Forelimb muscle (tissue), 1 donor: ENCODE measurements at regions not wholly inside any gene's neighbourhood (a gene's known extent, or its start where the extent isn't known, plus 50 kb on each side); places are given as distances from the start of the nearest gene placed in this dataset.
"Not testable (repeated sequence)": the region's sequence is repeated elsewhere in the genome, so short reads cannot be mapped to it uniquely, and the experiment has no call there.

Experiments
- DNase-seq: peaks from one replicate; pipeline ENCODE4 v3.0.0-alpha.2; 2013; ENCODE audit warnings: low read depth

DNA sequence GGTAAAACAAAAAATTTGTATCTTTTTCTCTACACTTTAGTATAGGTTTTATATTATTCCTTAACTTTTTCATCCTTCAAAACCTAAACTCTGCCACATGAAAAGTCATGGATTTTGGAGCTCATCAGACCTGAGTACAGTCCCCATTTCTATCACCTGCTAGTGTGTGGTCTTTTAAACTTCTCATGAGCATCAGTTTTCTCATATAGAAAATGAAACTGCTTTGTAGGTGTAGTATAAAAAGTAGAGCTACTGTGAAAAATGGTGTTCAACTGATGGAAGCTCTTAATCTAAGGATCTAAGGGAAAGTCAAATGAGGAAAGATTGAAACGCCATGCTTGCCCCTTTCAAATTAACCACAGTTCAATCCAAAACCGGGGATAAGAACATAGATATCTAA, 686.5 kb downstream of the MECOM start:
- DNase-seq: no peak

DNA sequence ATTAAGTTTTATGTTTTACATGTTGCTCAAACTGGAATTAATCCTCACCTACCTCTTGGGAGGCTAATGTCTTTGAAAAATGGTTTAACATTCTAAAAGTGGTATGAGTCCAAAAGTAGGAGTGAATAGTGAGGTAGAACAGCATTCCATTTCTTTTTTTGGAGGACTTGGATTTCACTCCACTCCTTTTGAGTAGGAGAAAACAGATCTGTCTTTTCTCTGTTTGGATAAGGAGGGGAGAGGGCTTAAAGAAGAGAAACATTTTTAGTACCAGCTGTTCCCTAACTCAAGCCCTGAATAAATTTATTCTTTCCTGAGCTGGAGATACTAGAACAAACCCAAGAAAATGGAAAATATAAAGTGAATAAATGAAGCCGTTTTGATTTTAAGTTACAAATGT, 687.9 kb downstream of the MECOM start:
- no peak for DNase-seq

DNA sequence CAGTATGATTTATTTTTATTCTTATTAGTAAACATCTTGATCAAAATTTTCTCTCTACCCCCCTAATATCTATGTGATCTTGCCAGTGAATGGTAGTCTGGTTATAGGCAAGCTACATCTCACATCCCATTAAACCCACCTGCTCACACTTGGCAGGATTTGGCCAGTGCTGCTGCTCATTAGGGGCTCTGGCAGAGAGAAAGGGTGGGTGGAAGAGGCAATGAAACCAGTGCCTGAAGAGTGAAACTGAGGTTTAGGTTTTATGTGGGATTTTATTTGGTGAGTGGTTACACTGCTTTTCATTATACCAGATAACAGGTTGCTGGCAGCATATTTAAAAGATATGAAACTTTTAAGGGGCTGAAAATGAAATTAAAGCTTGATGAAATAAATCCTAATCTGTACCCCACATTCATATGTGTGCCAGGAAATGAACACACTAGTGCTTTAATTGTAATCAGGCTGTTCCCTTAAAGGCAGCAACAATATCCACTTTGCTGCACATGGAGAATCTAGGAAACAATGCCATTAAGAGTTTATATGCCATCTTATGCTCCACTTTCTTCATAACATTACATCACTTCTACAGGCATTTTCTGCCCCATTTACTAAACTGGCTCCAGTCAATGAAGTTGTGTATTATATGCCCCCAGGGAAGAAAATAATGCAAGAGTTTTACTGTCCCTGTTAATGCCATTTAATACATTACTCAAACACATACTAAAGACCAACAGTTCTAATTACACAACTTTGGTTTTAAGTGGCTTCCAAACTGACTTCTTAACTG, 688.7 kb downstream of the MECOM start:
- DNase-seq: no peak

DNA sequence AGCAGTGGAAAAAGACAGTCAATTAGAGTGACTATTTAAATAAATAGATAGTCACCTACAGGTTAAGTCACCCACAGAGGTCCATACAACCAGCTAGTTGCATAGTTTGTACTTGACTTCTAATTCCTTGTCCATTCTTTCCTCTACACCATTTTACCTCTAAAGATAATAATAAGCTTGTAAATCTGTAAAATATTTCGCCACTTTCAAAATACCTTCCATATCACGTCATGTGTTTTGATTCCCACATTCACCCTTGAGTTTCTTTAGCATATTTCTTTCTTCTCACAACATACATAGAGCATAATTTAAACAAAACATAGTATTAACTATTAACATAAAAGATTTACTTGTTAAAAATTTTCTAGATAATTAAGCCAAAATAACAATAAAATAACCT, 689.6 kb downstream of the MECOM start:
- no peak for DNase-seq

DNA sequence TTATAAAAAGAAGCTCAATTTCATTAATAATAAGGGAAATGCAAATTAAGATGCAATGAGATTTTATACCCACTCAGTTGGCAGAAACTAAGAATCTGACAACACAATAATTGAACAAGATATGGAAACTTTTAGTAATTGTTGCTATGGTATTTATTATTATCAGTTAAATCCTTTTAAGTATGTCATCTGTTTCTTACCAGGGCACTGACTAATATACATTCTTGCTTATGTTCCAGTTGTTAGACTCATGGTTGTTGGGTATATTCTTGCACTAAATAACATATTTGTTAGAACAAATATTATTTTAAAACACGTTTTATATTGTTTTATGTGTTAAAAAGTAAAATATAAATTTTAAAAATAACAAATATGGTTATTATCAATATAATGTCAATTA, 690.3 kb downstream of the MECOM start:
- no peak for DNase-seq

DNA sequence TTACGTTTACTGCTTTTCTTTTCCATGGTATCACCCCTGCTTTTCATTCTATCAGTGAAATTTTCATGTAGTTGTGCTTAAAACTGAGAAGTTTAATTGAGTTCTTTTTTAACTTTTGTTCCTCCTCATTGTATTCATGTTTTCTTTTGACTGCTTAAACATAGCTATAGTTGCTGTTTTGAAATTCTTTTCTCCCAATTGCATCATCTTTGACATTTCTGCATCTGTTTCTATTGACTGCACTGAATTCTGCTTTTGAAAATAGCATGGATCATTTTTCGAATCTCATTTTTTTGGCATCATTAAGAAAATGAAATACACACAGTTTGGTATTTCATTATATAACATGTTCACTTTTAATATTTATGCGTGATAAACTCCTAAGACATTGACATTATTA, 694.9 kb downstream of the MECOM start:
- no peak for DNase-seq

DNA sequence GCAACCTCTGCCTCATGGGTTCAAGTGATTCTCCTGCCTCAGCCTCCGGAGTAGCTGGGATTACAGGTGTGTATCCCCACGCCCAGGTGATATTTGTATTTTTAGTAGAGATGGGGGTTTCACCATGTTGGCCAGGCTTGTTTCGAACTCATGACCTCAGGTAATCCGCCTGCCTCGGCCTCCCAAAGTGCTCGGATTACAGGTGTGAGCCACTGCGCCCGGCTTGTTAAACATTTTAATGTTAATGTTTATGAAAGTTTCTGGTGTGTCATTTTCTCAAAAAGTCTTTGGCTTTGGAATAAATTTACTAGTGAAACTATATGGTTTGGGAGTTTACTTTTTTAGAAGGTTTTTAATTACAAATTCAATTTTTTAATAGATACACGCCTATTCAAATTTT, 698.8 kb downstream of the MECOM start:
- DNase-seq: no peak

DNA sequence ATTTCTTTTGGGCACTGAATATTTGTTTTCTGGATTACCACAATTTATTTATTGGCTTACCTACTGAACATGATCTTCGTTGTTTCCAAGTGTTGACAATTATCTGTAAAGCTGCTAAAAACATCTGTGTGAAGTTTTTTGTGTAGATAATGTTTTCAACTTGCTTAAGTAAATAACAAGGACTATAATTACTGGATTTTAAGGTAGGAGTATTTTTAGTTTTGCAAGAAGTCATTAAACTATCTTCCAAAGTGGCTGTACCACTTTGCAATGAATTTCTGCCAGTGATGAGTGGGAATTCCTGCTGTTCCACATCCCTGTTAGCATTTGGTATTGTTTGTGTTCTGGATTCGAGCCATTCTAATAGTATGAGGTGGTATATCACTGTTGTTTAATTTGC, 702.2 kb downstream of the MECOM start:
- no peak for DNase-seq

DNA sequence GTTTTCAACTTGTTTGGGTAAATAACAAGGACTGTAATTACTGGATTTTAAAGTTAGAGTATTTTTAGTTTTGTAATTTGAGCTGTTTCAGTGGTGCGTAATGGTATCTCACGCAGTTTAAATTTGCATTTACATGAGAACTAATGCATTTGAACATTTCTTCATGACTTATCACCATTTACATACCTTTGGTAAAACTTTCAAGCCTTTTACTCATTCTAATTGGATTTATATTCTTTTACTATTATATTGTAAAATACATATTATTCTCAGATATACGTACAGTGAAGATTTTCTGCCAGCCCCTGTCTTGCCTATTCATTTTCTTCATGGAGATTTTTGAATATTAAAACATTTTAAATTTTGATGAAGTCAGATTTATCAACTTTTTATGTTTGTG, 703.8 kb downstream of the MECOM start:
- no peak for DNase-seq

DNA sequence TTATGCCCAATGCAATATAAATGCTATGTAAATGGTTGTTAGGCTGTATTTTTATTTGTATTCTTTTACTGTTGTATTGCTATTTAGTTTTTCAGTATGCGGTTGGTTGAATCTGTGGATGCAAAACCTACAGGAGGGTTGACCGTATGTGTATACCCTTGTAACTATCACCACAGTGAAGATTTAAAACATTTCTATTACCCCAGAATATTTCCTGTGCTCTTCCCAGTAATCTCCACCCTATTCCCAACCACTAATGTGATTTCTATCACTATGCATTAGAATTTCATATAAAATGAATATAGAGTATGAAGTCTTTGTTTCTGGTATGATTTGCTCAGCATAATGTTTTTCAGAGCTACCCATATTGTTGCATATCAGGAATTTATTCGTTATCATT, 705.0 kb downstream of the MECOM start:
- DNase-seq: no peak

DNA sequence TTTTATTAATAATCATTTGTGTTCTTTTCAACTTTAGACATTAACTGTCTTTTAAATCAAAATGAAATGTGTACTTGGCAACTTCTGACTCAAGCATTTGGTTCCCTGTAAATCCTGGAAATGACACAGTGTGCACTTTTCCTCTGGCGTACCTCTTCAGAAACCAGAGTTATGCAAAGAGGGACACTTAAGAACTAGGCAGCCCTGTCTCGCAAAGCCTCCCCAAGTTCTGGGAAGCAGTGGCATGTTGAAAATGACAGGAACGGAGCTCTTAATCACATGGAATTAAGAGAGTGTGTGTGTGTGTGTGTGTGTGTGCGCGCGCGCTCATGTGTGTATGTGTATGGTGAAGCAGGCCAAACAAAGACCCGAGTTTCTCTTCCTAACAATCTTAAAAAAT, 707.4 kb downstream of the MECOM start:
- no peak for DNase-seq

DNA sequence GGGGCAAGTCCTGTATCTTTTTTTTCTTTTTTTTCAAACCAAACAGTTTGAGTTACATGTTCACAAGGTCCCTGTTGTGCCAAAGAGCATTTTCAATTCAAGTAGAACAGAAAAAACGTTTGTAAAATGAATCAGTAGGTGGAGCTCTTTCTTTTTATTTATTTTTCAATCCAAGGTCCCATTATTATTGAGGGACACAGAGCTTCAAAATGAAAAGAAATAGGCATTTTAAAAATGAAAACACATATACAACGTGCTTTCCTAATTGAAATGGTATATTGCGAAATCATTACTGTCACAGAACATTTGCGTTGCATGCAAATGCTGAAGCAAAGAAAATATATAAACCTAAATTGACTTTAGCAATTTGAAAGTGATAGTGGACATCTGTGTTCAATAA, 711.0 kb downstream of the MECOM start:
- no peak for DNase-seq

DNA sequence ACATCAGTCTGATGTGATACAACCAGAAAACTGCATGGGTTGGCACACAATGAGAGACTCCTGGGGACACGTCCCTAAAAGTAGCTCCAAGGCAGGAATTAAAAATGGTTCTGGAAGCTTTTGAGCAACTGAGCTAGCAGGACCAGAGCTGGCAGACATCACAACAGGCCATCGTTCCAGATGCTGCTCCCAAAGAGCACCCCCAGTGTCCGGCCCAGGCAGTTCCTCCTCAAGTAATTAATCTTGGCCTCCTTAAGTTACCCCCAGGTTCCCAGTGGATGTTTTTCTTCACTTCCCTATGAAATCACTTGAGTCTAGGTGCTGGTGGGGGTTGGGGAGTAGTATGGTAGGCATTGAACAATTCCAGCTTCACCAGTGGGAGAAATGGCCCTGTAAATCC, 711.6 kb downstream of the MECOM start:
- DNase-seq: no peak

DNA sequence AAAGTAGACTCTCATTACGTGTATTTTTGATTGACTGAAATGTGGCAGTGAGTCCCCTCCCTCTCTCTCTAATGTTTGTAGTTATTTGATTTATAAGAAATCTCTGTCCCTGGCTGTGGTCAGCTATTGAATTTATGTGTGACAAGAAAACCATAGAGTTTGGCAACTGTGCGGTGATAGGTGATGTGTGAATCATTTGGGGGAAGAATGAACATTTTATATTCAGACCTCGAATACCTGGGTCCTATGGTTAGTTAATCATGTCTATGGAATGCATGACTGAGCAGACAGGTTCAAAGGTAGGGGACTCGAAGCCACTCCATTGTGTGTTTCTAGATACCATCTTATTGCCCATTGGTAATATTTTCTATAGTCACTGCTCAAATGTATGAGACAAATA, 712.1 kb downstream of the MECOM start:
- no peak for DNase-seq

DNA sequence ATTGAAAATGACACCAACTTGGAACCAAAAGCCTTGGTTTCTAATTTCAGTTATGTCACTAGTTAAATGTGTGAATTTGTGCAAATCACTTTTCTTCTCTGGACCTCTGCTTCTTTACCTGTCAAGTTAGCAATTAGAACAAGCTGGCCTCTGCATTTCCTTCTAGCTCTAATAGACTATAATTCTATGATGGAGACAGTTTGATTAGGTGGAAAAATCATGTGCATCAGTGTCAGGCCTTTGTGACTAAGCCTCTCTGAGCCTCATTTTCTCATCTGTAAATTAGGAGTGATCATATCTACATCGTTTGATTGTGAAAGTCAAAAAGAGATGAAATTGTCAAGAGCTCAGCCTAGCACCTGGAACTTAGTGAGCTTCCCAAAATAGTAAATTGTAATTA, 712.9 kb downstream of the MECOM start:
- DNase-seq: no peak

DNA sequence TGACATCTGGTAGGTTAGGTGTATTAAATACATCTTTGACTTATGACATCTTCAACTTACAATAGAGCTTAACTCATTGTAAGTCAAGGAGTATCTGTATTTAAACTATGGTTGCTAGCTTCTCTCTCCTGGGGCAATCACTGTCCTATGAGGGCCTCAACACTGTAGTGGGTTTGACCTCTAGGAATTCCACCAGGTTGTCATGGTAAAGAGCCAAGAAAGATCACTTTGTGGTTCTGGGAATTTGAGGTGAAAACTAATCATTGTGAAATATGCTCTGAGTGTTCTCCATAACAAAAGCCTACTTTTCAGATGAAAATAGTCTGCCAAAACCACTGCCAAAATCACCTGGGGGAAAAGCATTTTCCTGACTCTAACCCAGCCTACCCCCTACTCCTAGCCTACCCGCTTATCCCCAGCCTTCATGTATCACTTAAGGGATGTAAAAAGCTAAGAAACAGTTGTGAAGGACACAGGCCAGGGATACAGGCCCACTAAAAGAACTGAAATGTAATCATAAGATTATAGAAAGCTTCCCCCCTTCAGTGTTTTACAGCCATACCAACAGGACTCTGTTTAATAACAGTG, 723.8 kb downstream of the MECOM start:
- no peak for DNase-seq

DNA sequence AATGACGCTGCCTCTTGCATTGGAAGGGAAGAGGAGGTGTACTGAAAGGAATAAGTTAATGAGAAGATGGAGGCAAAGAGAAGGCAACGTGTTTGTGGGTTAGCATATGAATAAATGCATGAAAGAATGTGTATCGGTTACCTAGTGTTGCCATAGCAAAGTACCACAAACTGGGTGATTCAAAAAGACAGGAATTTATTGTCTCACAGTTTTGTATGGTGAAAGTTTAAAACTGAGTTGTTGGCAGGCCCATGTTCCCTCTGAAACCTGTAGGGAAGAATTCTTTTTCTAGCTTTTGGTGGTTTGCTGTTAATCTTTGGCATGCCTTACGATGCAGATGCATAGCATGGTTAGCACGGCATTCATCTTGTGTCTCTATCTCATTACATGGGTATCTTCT, 729.9 kb downstream of the MECOM start:
- DNase-seq: no peak

DNA sequence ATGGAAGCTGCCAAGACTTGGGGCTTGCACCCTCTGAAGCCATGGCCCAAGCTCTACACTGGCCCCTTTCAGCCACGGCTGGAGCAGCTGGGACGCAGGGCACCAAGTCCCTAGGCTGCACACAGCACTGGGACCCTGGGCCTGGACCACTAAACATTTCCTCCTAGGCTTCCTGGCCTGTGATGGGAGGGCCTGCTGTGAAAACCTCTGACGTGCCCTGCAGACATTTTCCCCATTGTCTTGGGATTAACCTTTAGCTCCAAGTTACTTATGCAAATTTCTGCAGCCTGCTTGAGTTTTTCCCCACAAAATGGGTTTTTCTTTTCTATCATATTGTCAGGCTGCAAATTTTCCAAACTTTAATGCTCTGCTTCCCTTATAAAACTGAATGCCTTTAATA, 733.5 kb downstream of the MECOM start:
- not testable (repeated sequence) for DNase-seq

DNA sequence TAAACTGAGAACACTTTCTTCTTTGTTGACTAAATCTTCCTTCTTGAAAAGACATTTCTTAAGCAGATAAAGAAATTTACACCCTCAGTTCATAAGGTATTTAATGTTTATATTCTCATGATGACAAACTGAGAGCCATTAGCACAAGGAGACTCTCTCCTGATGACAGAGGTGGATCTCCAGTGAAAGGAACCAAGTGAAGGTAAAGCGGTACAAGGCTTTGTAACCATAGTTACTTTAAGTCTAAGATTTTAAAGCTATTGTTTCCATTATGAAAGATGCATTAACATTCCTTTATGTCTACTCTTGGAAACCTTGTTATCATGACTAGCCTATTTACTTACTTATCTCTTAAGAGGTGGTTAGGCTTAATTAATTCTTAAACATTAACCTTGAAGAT, 737.1 kb downstream of the MECOM start:
- no peak for DNase-seq

DNA sequence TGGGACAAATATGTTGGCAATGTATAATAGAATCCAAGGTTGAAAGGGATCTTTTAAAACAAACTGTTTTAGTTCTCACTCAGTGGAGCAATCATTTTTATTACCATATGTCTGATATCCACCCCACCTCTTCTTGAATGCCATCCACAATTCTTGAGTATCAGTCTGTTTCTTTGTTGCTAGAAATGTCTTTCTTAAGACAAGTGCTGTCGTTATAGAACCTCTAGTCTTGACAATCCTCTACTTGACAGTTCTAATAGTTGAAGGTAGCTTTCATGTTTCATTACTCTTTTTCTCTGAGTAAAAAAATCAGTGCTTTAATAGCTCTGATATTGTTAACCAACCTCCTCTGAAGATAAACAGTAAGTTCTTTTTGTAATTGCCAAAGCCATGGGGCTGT, 737.9 kb downstream of the MECOM start:
- DNase-seq: no peak

DNA sequence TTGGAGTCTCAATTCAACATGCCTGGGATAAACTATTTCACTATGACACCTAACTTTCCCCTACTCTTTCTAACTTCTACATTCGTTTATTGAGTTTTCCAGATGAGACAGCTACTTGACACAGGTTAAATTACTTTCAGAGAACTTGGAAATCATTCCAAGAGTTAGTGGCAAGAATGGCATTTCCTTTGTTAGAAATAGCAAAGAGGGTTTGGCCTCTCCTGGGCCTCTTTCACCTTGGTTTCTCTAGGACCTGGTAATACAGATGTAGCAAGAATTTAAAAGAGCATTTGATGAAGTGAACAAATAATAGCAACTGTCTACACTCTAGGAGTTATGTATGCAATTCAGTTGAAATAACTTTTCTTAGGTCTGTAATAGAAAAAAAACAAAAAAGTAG, 748.9 kb downstream of the MECOM start:
- no peak for DNase-seq

DNA sequence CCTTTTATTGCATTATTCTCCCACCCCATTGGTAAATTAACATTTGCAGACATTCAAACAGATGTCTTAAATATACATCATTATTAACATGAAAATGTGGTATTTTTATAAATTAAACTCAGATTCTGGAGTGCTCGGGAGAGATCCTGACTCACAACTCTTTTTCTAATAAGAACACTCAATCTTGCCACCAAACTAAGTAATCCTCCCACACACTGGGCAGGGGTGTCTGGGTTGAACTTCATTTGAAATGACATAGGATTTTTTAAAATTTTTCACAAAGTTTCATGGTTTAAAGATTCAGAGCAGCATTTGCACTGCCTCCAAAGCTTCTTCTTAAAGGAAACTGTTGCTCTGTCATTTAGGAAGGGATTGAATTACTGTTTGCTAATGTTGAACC, 754.3 kb downstream of the MECOM start:
- DNase-seq: no peak

DNA sequence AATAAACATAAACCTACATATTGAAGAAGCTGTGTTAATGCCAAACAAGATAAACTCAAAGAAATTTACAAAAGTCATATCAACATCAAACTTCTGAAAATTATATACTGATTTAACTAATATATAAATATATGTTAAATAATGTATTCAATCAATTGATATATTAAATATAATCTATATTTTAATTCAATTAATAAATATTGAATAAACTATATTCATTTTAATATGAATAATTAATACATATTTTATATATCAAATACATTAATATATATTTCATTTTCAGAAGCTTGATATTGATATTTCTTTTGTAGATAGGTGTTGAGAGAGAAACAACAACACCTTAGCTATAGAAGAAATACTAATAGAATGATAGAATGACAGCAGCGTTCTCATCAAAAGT, 768.1 kb downstream of the MECOM start:
- no peak for DNase-seq

DNA sequence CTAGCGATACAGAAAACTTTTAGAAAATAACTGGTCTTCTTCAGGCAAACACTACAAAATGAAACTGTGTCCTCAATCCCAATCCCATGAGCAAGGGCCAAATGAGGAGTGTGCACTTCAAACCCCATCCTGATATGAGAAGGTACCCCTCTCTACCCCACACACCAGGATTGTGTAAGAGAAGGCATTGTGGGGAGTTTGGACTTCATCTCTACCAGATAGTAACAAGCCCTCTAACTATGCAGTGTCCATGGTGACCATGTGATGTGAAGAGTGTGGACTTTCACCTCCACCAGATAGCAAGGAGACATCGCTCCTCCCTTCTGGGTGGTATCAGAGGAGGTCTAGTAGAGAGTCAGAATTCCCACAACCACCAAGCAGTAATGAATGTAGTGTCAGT, 769.3 kb downstream of the MECOM start:
- no peak for DNase-seq
